Ishikawa (cell line): ENCODE measurements at regions not wholly inside any gene's neighbourhood (a gene's known extent, or its start where the extent isn't known, plus 50 kb on each side); places are given as distances from the start of the nearest gene placed in this dataset.

Experiments
- EP300 ChIP-seq: IDR thresholded peaks from 2 replicates; pipeline ENCODE4 v1.6.1; 2012; ENCODE audit warnings: borderline replicate concordance
- FOXM1 ChIP-seq: IDR thresholded peaks from 2 replicates; pipeline ENCODE4 v1.6.1; 2012; ENCODE audit warnings: low read depth, borderline replicate concordance
- TAF1 ChIP-seq: IDR thresholded peaks from 2 replicates; pipeline ENCODE4 v1.6.1; 2012; ENCODE audit warnings: low read depth, mild to moderate bottlenecking
- TF ChIP-seq, protein P1 (sequence below): IDR thresholded peaks from 2 replicates; pipeline ENCODE4 v1.6.1; 2012

GRCh38 chr20:17809362-17810061, 109.7 kb downstream of the BANF2 start:
- TF ChIP-seq, protein P1, sequence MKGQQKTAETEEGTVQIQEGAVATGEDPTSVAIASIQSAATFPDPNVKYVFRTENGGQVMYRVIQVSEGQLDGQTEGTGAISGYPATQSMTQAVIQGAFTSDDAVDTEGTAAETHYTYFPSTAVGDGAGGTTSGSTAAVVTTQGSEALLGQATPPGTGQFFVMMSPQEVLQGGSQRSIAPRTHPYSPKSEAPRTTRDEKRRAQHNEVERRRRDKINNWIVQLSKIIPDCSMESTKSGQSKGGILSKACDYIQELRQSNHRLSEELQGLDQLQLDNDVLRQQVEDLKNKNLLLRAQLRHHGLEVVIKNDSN: no peak
- TF ChIP-seq TAF1 (no peak), FOXM1 (no peak), EP300 (no peak)
